NCI-H69 (cell line): ENCODE measurements at regions not wholly inside any gene's neighbourhood (a gene's known extent, or its start where the extent isn't known, plus 50 kb on each side); places are given as distances from the start of the nearest gene placed in this dataset.

ENCODE experiments used
- DNase-seq: peaks from one replicate; lab custom pipeline; 2025; lab: John Stamatoyannopoulos, UW

- DNase-seq, result no peak
Measured at GRCh38 chr2:146873646-146874259, 971.1 kb upstream of the ACVR2A start.

- no peak for DNase-seq
Measured at GRCh38 chr2:146873056-146873455, 971.8 kb upstream of the ACVR2A start.

DNA sequence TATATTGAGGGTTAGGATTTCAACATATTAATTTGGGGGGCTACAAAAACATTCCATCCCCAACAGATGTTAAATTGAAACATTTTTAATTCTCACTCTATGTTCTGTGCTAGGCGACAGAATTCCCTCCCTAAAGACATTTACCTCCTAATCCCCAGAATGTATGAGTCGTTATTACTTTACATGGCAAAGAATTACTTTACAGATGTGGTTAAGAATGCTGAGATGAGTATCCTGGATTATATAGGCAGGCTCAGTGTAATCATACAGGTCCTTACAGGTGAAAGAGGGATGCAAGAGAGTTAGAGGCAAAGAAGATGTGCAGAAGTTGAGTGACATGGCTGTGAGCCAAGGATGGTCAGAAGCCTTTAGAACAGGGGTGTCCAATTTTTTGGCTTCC is 974.1 kb upstream of the ACVR2A start:
- DNase-seq, result no peak

DNA sequence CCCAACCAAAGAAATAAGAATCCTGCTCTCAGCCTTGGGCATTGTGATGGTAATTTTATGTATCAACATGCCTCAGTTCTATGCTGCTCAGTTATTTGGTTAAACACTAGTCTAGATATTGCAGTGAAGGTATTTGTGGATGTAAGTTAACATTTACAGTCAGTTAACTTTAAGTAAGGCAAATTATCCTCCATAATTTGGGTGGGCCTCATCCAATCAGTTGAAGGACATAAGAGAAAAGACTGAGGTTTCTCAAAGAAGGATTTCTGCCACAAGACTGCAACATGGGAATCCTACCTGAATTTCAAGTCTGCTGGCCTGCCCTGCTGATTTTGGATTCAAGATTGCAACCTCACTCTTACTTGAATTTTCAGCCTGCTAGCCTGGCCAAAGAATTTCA is 975.5 kb upstream of the ACVR2A start:
- DNase-seq, result no peak

GRCh38 chr2:146868051-146868450 is 976.8 kb upstream of the ACVR2A start:
- no peak for DNase-seq

- no peak for DNase-seq
Measured at GRCh38 chr2:146867477-146867986, 977.3 kb upstream of the ACVR2A start.

DNA sequence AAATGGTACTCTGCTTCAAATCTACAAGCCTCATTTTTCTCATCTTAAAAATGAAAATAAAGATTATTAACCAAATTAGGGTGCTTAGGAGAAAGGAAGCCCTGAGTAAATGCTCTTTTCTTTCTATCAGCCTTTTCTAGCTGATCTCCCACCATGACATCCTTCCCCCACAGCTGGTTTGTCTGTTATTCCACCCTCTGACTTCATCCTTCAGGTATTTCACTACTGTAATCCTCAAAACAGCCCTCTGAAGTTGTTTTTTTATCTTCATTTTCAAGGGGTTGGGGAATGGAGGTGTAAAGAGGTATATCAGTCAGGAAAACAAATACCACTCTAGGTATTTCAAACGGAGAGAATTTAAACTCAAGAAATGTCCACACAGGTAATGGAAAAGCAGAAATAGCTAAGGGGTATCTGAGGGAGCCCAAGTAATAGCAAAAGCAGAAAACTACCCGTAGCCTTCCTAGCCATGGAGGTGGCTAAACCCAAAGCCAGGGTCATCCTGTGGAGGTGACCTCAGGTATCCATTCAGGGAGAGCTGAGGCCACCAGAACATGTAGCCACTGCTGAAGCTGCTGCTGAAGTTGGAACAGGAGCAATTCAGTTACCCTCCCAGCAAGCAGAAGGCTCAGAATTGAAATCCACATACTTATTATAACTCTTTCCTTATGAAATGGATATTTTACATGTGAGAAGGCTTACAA is 990.9 kb upstream of the ACVR2A start:
- DNase-seq, result no peak

GRCh38 chr2:146852661-146853060 is 992.2 kb upstream of the ACVR2A start:
- DNase-seq, result peak; percentile 2

GRCh38 chr2:146850746-146851145 is 994.1 kb upstream of the ACVR2A start:
- no peak for DNase-seq

DNA sequence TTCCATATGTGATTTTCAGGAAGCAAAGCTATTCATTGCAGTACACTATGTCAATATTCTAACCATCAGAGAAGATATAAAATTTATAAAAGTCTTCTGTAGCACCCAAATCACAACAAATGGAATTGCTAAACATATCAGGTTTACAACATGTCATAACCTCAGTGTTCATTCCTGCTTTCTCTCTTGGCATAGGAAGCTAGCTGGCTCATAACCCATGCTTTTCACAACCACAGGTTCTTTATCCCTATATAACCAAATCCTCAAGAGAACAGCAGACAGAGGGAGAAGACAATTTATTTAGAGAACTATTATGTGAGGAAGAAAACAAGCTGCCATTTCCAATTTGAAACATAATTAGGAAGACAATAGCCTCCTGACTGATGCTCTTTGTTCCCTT is 997.0 kb upstream of the ACVR2A start:
- no peak for DNase-seq

DNA sequence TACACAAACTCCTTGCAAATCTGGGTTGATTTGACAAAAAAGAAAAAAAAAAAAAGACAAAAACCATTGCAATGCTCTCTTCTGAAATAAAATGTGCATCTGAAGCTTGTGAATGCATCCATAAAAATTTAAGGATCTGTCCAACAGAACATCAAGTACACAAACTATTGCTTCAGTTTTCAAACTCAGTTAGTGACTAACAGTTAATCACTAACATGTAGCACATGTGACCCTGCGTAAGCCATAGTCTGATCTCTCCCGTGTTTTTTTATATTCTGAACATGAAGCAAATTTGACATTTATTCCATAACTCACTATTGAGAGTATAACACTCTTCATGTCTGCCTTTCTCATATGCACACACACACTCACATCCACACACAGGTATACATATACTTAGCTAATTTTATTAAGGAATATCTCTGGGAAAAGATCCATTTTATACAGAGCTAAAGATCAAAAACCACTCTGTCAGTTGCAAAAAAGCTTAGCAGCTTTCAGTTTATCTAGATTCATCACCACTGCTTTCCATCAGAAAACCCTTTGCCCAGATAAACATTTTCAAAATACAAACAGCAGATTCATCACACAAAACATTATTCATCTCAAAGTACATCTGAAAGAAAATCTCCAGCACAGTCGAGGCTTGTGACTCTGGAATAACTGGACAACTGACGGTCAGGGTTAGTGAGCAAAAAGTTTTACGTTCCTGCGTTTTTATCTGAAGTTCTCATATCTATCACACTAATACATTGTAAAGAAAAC is 1000.4 kb upstream of the ACVR2A start:
- no peak for DNase-seq

GRCh38 chr2:146837857-146838256 is 1007.0 kb upstream of the ACVR2A start:
- peak; percentile 15 for DNase-seq

DNA sequence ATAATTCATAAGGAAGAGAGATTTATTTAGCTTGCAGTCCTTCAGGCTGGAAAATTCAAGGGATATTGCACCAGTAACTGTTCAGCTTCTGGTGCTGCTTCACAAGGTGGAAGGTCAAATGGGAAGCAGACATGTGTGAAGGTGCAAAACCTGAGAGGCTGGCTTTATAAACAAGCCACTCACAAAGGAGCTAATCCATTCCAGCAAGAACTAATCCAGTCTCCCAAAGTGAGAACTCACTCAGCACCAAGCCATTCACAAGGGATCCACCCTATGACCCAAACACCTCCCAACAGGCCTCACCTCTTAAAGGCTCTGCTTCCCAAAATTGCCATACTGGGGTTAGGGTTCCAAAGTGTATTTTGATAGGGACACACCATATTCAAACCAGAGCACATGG is 1018.4 kb upstream of the ACVR2A start:
- DNase-seq, result no peak

- DNase-seq, result no peak
Measured at GRCh38 chr2:146821836-146822316, 1023.0 kb upstream of the ACVR2A start.

DNA sequence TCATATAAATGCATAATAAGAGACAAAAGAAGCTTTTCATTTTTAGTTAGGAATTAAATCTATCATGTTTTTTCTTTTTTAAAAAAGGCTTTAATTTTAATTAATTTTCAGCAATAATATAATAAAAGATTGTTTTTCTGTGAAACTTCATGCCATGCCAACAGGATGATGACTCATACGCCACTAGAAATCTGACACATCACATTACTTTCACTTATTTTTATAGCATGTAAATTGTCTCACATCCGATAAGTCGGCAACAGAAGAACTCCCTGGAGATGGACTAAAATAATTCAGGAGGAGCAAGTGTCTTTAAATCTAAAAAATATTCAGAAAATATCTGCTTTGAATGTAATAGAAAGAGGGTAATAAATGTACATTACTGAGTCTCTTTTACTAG is 1024.2 kb upstream of the ACVR2A start:
- DNase-seq, result no peak

GRCh38 chr2:146818122-146818521 is 1026.7 kb upstream of the ACVR2A start:
- no peak for DNase-seq

DNA sequence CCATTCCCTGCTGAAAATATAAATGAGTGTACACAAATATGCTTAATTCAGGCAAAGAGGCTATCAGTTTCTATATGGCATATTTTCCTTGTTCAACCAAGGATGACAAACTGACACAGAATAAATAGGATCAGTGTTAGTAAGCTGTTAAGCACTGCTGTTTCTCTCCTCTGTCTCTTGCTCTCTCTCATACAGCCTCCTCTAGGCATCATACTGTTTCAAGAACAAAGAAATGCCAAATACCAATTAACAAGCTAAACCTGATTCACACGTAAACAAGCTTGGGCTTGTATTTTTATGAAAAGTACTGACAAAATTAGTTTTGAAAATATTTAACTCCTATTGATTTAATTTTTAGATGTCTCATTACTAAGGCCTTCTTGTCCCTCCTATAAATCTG is 1027.2 kb upstream of the ACVR2A start:
- no peak for DNase-seq

DNA sequence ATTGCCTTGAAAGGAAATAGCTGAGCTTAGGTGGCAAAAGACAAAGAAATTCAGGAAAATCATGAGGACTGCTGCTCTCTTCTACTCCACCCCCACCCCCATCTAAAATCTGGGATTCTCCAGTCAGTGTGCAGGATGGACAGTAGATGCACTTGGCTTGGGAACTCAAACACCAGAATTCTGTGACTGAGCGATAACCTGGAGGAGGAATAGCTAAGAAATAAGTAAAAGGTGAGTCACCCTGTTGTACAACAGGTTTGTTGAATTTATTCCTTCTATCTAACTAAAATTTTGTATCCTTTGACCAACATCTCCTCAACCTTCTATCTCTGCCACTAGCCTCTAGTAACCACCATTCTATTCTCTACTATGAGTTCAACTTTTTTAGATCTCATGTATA is 1029.9 kb upstream of the ACVR2A start:
- DNase-seq, result no peak

DNA sequence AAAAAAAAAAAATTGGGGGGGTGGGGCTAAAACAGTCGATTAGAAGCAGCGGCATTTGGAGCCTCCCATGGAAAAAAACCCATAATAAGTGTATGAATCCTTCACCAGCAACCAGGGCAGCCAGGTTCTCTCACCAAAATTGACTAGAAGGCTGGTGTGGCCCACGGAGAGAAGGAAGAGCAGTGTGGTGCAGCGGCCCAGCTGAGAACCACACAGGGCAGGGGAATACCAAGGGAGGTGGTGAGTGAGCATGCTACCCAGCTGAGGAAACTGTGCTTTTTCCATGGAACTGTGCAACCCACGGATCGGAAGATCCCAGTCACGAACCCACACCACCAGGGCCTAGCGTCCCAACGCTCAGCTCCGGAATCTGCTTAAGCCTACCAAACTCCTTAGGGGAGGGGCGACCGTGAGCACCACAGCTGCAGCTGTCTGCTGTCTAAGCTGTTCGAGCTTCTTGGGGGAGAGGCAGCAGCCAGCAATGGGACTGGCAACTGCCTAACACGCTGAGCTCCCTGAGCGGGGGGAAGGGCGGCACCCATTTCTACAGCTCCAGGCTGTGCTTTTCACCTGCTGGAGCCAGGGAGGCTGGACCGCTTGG is 1037.2 kb upstream of the ACVR2A start:
- DNase-seq, result no peak

- no peak for DNase-seq
Measured at GRCh38 chr2:146806364-146807005, 1038.3 kb upstream of the ACVR2A start.

DNA sequence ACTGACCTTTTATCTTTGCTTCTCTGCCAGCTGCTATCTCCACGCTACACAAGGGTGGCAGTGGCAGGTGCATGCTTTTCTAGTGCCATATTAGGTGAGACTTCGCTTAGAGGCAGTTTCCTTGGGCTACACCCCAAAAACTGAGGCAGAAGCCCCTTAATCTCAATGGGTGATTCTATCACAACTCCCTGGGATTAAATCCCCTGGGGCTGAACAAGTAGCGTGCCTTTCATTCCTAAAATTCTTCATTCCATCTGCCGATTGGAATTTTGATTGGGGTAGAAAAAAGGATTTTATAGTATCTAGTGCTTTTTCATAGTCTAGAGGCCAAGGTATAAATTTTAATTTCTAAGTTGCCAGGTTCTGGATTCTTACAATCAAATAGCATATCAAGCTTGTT is 1040.5 kb upstream of the ACVR2A start:
- no peak for DNase-seq

- DNase-seq, result no peak
Measured at GRCh38 chr2:146801886-146802285, 1042.9 kb upstream of the ACVR2A start.
